ENCODE measurements at regions not wholly inside any gene's neighbourhood (a gene's known extent, or its start where the extent isn't known, plus 50 kb on each side); places are given as distances from the start of the nearest gene placed in this dataset.

DNA sequence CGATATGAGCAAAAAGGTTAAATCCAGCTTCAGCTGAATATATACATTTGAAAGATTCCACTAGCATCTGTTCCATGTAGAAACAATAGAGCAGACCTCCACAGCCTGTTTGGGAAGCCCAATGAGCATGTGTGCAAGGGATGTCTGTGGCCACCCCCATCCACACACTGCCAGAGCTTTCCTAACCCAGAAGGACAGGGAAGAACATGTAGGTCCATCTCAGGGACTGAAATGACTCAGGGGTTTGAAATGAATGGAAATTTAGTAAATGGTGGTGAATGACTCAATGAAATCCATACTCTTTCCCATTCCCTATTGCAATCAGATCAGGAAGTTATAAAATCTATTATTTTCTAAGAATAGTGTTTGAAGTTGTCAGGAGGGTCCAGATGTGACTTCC, 397.2 kb downstream of the DUSP10 start:
- in situ Hi-C loops (cut with HindIII; ENCODE audit: low pct_ligation_motif_present, low sequenced_read_pairs) = no loop called here
- Histone ChIP-seq H3K4me3 (ENCODE audit: low read depth, low read length) (no peak overlapping the region), H3K36me3 (replicated peaks) (no peaks in the 10 kb centered on the region), H3K27ac (no peak overlapping the region), H3K27me3 (replicated peaks) (no peaks in the 10 kb centered on the region)
- TF ChIP-seq CTCF (IDR thresholded peaks at IDR 0.05; ENCODE audit: low read depth, low read length, missing control alignments) = no peak
- DNase-seq = no peak

DNA sequence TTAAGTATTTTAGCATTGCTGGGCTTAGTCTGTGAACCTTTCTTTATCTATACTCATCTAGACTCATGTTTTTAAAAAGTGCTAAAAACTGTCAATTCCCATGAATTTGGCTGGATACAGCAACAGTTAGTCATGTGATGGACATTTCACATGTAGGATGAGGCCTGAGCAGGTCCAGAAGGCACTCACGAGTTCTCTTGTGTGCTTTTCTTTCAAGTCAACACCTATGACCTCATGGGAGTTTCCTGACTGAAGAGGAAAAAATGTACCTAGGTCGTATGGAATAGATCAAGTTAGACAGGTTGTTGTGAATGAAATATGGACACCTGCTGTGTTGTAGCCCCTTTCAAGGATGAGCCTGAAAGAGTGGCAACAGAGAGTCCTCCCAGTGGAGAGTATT, 394.2 kb downstream of the DUSP10 start:
- no peak for DNase-seq
- no peak for TF ChIP-seq CTCF (IDR thresholded peaks at IDR 0.05; ENCODE audit: low read depth, low read length, missing control alignments)
- Histone ChIP-seq H3K4me3 (ENCODE audit: low read depth, low read length) (no peak overlapping the region), H3K27ac (no peak overlapping the region), H3K36me3 (replicated peaks) (no peaks in the 10 kb centered on the region), H3K27me3 (replicated peaks) (no peaks in the 10 kb centered on the region)
- in situ Hi-C loops (cut with HindIII; ENCODE audit: low pct_ligation_motif_present, low sequenced_read_pairs) = no loop called here

DNA sequence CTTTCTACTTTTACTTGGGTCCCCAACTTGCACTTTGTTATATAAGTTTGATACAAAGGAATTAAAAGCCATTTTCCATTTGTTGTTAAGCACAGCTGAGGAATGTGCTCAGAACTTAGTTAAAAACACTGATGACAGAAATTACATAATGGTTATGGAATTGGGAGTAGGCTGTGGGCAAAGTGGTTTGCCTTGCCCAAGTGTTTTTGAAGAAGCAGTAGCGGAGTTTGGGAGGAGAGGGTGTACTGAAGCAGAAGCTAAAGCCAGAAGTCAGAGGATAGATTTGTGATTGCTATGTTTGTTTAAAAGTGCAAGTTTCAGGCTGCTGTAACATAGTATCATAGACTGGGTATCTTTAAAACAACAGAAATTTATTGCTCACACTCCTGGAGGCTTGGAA, 391.8 kb downstream of the DUSP10 start:
- Histone ChIP-seq H3K36me3 (replicated peaks) (no peaks in the 10 kb centered on the region), H3K27ac (no peak overlapping the region), H3K4me3 (ENCODE audit: low read depth, low read length) (no peak overlapping the region), H3K27me3 (replicated peaks) (no peaks in the 10 kb centered on the region)
- in situ Hi-C loops (cut with HindIII; ENCODE audit: low pct_ligation_motif_present, low sequenced_read_pairs) = no loop called here
- no peak for TF ChIP-seq CTCF (IDR thresholded peaks at IDR 0.05; ENCODE audit: low read depth, low read length, missing control alignments)
- DNase-seq = no peak

- H3K4me3 ChIP-seq (ENCODE audit: low read depth, low read length) = no peak overlapping the region
- no peaks in the 10 kb centered on the region for H3K27me3 ChIP-seq (replicated peaks)
- in situ Hi-C loops (cut with HindIII; ENCODE audit: low pct_ligation_motif_present, low sequenced_read_pairs) = no loop called here
- no peak for DNase-seq
- H3K27ac ChIP-seq = no peak overlapping the region
- H3K36me3 ChIP-seq (replicated peaks) = no peaks in the 10 kb centered on the region
- no peak for TF ChIP-seq CTCF (IDR thresholded peaks at IDR 0.05; ENCODE audit: low read depth, low read length, missing control alignments)
These were observed 385.2 kb downstream of the DUSP10 start for GRCh38 chr1:221356693-221357092.

DNA sequence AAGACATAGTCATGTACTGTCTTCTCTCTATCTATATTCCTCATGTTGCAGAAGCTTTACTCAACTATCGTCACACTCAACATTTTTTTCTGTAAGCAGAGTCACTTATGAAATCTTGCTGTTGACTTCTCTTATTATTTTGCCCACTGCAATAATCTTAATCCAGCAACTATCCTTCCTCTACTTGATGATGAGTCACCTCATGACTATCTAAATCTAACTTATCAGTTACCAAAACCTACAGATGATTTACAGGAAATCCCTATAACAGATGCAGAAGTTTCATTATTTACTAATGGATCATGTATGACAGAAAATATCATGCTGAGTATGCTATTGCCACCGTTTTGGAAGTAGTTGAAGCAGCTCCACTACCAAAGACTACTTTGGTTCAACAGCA, 378.9 kb downstream of the DUSP10 start:
- H3K4me3 ChIP-seq (ENCODE audit: low read depth, low read length) = no peak overlapping the region
- no peak for DNase-seq
- no peaks in the 10 kb centered on the region for H3K27me3 ChIP-seq (replicated peaks)
- TF ChIP-seq CTCF (IDR thresholded peaks at IDR 0.05; ENCODE audit: low read depth, low read length, missing control alignments) = no peak
- in situ Hi-C loops (cut with HindIII; ENCODE audit: low pct_ligation_motif_present, low sequenced_read_pairs) = no loop called here
- H3K27ac ChIP-seq = no peak overlapping the region
- H3K36me3 ChIP-seq (replicated peaks) = no peaks in the 10 kb centered on the region

DNA sequence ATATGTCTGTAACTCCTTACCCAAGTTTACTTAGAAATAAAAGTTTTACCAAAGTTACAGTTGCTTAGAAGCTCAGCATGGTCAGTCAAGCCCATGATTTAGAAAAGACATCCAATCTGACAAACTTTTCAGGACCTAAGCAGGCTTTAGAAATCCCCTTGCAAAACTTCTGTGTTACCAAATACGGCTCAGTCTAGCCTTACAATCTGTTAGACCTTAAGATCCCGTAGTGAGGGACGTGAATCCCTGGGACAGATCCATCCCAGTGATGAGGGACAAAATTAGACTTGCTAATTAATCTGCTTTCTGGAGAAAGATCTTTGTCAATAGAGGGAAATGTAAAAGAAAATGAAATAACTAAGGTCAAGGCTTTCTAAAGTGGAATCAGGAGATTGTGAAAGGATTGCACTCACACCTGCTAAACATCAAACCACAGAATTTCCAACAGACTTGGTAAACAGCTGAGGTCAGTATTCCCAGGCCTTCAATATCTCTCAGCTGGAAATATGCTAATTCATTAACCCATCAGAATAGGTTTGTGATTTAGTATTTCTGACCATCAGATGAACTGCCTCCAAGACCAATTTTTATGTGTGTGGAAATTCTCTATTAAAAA, 375.3 kb downstream of the DUSP10 start:
- no peak for TF ChIP-seq CTCF (IDR thresholded peaks at IDR 0.05; ENCODE audit: low read depth, low read length, missing control alignments)
- Histone ChIP-seq H3K4me3 (ENCODE audit: low read depth, low read length) (no peak overlapping the region), H3K27me3 (replicated peaks) (no peaks in the 10 kb centered on the region), H3K36me3 (replicated peaks) (no peaks in the 10 kb centered on the region), H3K27ac (no peak overlapping the region)
- in situ Hi-C loops (cut with HindIII; ENCODE audit: low pct_ligation_motif_present, low sequenced_read_pairs) = no loop called here
- no peak for DNase-seq
